Mesendoderm (in vitro differentiated cells): ENCODE measurements at regions not wholly inside any gene's neighbourhood (a gene's known extent, or its start where the extent isn't known, plus 50 kb on each side); places are given as distances from the start of the nearest gene placed in this dataset.

Experiments used
- DNase-seq: peaks from one replicate; pipeline ENCODE4 v3.0.0; 2013
- H2AK5ac ChIP-seq: 2 replicates; pipeline ENCODE4 v1.6.1; 2013; ENCODE audit warnings: low read length, inconsistent platforms
- H2BK120ac ChIP-seq: 2 replicates; pipeline ENCODE4 v1.6.1; 2013; ENCODE audit warnings: low read depth, mild to moderate bottlenecking, low read length, moderate library complexity, mixed read lengths
- H2BK15ac ChIP-seq: replicated peaks from 2 replicates; pipeline ENCODE4 v1.6.1; 2013; ENCODE audit warnings: low read depth, mild to moderate bottlenecking, moderate library complexity
- H2BK5ac ChIP-seq: 2 replicates; pipeline ENCODE4 v1.6.1; 2013; ENCODE audit warnings: low read length, inconsistent platforms
- H3K18ac ChIP-seq: 2 replicates; pipeline ENCODE4 v1.6.1; 2013; ENCODE audit warnings: mild to moderate bottlenecking, low read length, mixed read lengths
- H3K23ac ChIP-seq: one replicate; pipeline ENCODE4 v1.6.1; 2013; ENCODE audit warnings: low read length
- H3K27ac ChIP-seq: 2 replicates; pipeline ENCODE4 v1.5.1; 2013; ENCODE audit warnings: low read depth, mild to moderate bottlenecking, inconsistent platforms, low read length, moderate library complexity
- H3K27me3 ChIP-seq: 2 replicates; pipeline ENCODE4 v1.6.1; 2013; ENCODE audit warnings: low read length, control low read depth, mild to moderate bottlenecking, inconsistent platforms; ENCODE audit not compliant: insufficient read depth, poor library complexity
- H3K36me3 ChIP-seq: 2 replicates; pipeline ENCODE4 v1.6.1; 2013; ENCODE audit warnings: low read length, inconsistent platforms; ENCODE audit not compliant: control insufficient read depth, insufficient read depth
- H3K4ac ChIP-seq: one replicate; pipeline ENCODE4 v1.6.1; 2013; ENCODE audit warnings: low read depth, mild to moderate bottlenecking, low read length, moderate library complexity
- H3K4me1 ChIP-seq: 2 replicates; pipeline ENCODE4 v1.6.1; 2013; ENCODE audit warnings: low read depth, low read length, inconsistent platforms; ENCODE audit not compliant: control insufficient read depth
- H3K4me2 ChIP-seq: 2 replicates; pipeline ENCODE4 v1.6.1; 2013; ENCODE audit warnings: low read length
- H3K4me3 ChIP-seq: 2 replicates; pipeline ENCODE4 v1.5.1; 2013; ENCODE audit warnings: mild to moderate bottlenecking, low read length
- H3K56ac ChIP-seq: one replicate; pipeline ENCODE4 v1.6.1; 2013; ENCODE audit warnings: low read length
- H3K79me1 ChIP-seq: 2 replicates; pipeline ENCODE4 v1.6.1; 2013; ENCODE audit warnings: low read length, inconsistent platforms
- H3K79me2 ChIP-seq: 2 replicates; pipeline ENCODE4 v1.6.1; 2013; ENCODE audit warnings: mild to moderate bottlenecking, low read length; ENCODE audit not compliant: control insufficient read depth, insufficient read depth
- H3K9ac ChIP-seq: 2 replicates; pipeline ENCODE4 v1.6.1; 2013; ENCODE audit warnings: low read length, inconsistent platforms
- H4K5ac ChIP-seq: one replicate; pipeline ENCODE4 v1.6.1; 2013; ENCODE audit warnings: low read length
- H4K8ac ChIP-seq: one replicate; pipeline ENCODE4 v1.6.1; 2013; ENCODE audit warnings: low read depth, mild to moderate bottlenecking, control low read depth, low read length, moderate library complexity
- WGBS: extraction: QIAGEN DNeasy Blood & Tissue Kit; methylation state at CpG from one replicate; pipeline ENCODE4 v1.1.7; 2013; ENCODE audit warnings: low lambda C conversion rate, missing lambda C conversion rate; ENCODE audit not compliant: insufficient coverage; ENCODE audit errors: extremely low coverage; 5-methylcytosine and 5-hydroxymethylcytosine counted together

- no CpG with 5 or more reads among the region's 2 CpGs for WGBS
- no peak overlapping the region for H4K5ac ChIP-seq
Measured at GRCh38 chr2:193985272-193985671, 1671.8 kb upstream of the SLC39A10 start.

DNA sequence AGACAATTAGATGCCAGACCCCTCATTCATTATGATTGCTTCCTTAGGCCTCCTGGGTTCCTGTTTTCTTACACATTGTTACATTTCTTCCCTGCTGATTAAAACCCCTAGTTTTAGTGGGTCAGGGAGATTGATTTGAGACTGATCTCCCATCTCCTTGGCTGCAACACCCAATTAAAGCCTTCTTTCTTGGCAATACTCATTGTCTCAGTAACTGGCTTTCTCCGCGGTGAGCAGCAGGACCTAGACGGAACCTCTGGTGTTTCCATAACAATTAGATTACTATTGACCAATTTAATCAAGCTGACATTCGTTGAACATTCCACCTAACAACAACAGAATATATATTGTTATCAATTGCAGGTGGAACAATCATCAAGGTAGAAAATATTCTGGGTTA is 1676.4 kb upstream of the SLC39A10 start:
- Histone ChIP-seq H3K79me1 (no peaks in the 10 kb centered on the region), H2AK5ac (no peak overlapping the region), H3K4ac (no peak overlapping the region), H3K4me1 (no peaks in the 10 kb centered on the region), H3K27ac (no peak overlapping the region), H3K4me3 (no peak overlapping the region), H3K9ac (no peak overlapping the region), H3K79me2 (no peaks in the 10 kb centered on the region), H2BK5ac (no peak overlapping the region), H2BK15ac (no peak overlapping the region), H3K27me3 (no peaks in the 10 kb centered on the region), H4K8ac (no peak overlapping the region), H3K23ac (no peak overlapping the region), H3K36me3 (no peaks in the 10 kb centered on the region), H4K5ac (no peak overlapping the region), H3K18ac (no peak overlapping the region), H3K56ac (no peak overlapping the region), H3K4me2 (no peak overlapping the region), H2BK120ac (no peak overlapping the region)
- WGBS, result no CpG with 5 or more reads among the region's 4 CpGs
- peak; percentile 45 for DNase-seq

More at GRCh38 chr2:193985272-193985671, 1671.8 kb upstream of the SLC39A10 start:
- Histone ChIP-seq H2AK5ac (no peak overlapping the region), H3K9ac (no peak overlapping the region), H3K56ac (no peak overlapping the region), H2BK15ac (no peak overlapping the region), H3K79me2 (no peaks in the 10 kb centered on the region), H3K27ac (no peak overlapping the region), H3K79me1 (no peaks in the 10 kb centered on the region), H3K4me2 (no peak overlapping the region), H3K36me3 (no peaks in the 10 kb centered on the region), H3K18ac (no peak overlapping the region), H4K8ac (no peak overlapping the region), H2BK120ac (no peak overlapping the region), H3K4me1 (no peaks in the 10 kb centered on the region), H2BK5ac (no peak overlapping the region), H3K4me3 (no peak overlapping the region), H3K4ac (no peak overlapping the region), H3K23ac (no peak overlapping the region), H3K27me3 (no peaks in the 10 kb centered on the region)
- DNase-seq, result no peak

GRCh38 chr2:193973781-193974180 is 1683.2 kb upstream of the SLC39A10 start:
- Histone ChIP-seq H3K9ac (no peak overlapping the region), H4K8ac (no peak overlapping the region), H2BK120ac (no peak overlapping the region), H3K27me3 (no peaks in the 10 kb centered on the region), H2BK15ac (no peak overlapping the region), H3K79me1 (no peaks in the 10 kb centered on the region), H3K4me2 (no peak overlapping the region), H2BK5ac (no peak overlapping the region), H3K56ac (no peak overlapping the region), H3K4me3 (no peak overlapping the region), H3K27ac (no peak overlapping the region), H3K23ac (no peak overlapping the region), H2AK5ac (no peak overlapping the region), H3K4ac (no peak overlapping the region), H3K36me3 (no peaks in the 10 kb centered on the region), H3K4me1 (no peaks in the 10 kb centered on the region), H3K18ac (no peak overlapping the region), H4K5ac (no peak overlapping the region), H3K79me2 (no peaks in the 10 kb centered on the region)
- no CpG with 5 or more reads among the region's 6 CpGs for WGBS
- DNase-seq, result no peak

DNA sequence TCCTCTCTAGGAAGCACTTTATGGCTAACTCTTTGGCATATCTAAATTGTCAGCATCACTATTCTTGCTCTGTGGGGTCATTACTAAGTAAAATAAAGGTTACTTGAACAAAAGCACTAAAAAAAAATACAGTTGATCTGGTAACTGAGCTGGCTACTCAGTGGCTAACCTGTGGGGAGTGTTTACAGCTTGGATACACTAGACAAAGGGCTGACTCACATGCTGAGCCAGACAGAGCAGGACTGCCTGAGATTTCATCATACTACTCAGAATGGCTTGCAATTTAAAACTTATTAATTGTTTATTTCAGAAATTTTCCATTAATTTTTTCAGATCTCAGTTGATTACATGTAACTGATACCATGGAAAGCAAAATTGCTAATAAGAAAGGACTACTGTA is 1690.4 kb upstream of the SLC39A10 start:
- peak; percentile 84 for DNase-seq
- no peak overlapping the region for H3K18ac ChIP-seq
- no peak overlapping the region for H3K4ac ChIP-seq
- no peak overlapping the region for H4K8ac ChIP-seq
- no peak overlapping the region for H2BK5ac ChIP-seq
- H3K4me2 ChIP-seq, result no peak overlapping the region
- H2BK120ac ChIP-seq, result no peak overlapping the region
- no peak overlapping the region for H2AK5ac ChIP-seq
- no peak overlapping the region for H3K23ac ChIP-seq
- no peaks in the 10 kb centered on the region for H3K79me1 ChIP-seq
- no peaks in the 10 kb centered on the region for H3K27me3 ChIP-seq
- H3K4me3 ChIP-seq, result no peak overlapping the region
- no peak overlapping the region for H4K5ac ChIP-seq
- no peaks in the 10 kb centered on the region for H3K79me2 ChIP-seq
- no peaks in the 10 kb centered on the region for H3K4me1 ChIP-seq
- no peak overlapping the region for H2BK15ac ChIP-seq
- no peak overlapping the region for H3K9ac ChIP-seq
- no peak overlapping the region for H3K27ac ChIP-seq
- no peak overlapping the region for H3K56ac ChIP-seq
- H3K36me3 ChIP-seq, result no peaks in the 10 kb centered on the region

DNA sequence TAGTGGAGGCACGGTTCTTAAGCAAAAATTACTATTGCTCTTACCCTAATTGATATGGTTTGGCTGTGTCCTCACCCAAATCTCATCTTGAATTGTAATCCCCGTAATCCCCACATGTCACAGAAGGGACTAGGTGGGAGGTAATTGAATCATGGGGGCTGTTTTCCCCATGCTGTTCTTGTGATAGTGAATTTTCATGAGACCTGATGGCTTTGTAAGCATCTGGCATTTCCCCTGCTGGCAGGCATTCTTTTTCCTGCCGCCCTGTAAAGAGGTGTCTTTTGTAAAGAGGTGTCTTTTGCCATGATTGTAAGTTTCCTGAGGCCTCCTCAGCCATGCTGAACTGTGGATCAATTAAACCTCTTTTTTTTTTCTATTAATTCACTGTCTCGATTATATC is 1691.8 kb upstream of the SLC39A10 start:
- H3K79me1 ChIP-seq, result no peaks in the 10 kb centered on the region
- peak; percentile 69 for DNase-seq
- no peaks in the 10 kb centered on the region for H3K27me3 ChIP-seq
- no peak overlapping the region for H2BK5ac ChIP-seq
- H3K18ac ChIP-seq, result no peak overlapping the region
- H3K4me1 ChIP-seq, result no peaks in the 10 kb centered on the region
- no peak overlapping the region for H3K9ac ChIP-seq
- no peak overlapping the region for H2BK120ac ChIP-seq
- no peak overlapping the region for H3K23ac ChIP-seq
- H2BK15ac ChIP-seq, result no peak overlapping the region
- H4K8ac ChIP-seq, result no peak overlapping the region
- no peak overlapping the region for H3K27ac ChIP-seq
- no peak overlapping the region for H3K56ac ChIP-seq
- no peak overlapping the region for H4K5ac ChIP-seq
- no peak overlapping the region for H3K4ac ChIP-seq
- no CpG with 5 or more reads among the region's 4 CpGs for WGBS
- no peak overlapping the region for H2AK5ac ChIP-seq
- no peaks in the 10 kb centered on the region for H3K36me3 ChIP-seq
- H3K79me2 ChIP-seq, result no peaks in the 10 kb centered on the region
- H3K4me2 ChIP-seq, result no peak overlapping the region
- no peak overlapping the region for H3K4me3 ChIP-seq

GRCh38 chr2:193963472-193964119 is 1693.4 kb upstream of the SLC39A10 start:
- no peaks in the 10 kb centered on the region for H3K27me3 ChIP-seq
- no peak overlapping the region for H2BK5ac ChIP-seq
- no peak overlapping the region for H3K18ac ChIP-seq
- H2AK5ac ChIP-seq, result no peak overlapping the region
- H3K4me1 ChIP-seq, result no peaks in the 10 kb centered on the region
- no peak overlapping the region for H3K9ac ChIP-seq
- H3K4ac ChIP-seq, result no peak overlapping the region
- H2BK120ac ChIP-seq, result no peak overlapping the region
- H4K8ac ChIP-seq, result no peak overlapping the region
- no peak overlapping the region for H3K23ac ChIP-seq
- no peak overlapping the region for H3K4me2 ChIP-seq
- peak; percentile 53 for DNase-seq
- no peak overlapping the region for H3K4me3 ChIP-seq
- no peaks in the 10 kb centered on the region for H3K36me3 ChIP-seq
- no peaks in the 10 kb centered on the region for H3K79me2 ChIP-seq
- H3K56ac ChIP-seq, result no peak overlapping the region
- H3K79me1 ChIP-seq, result no peaks in the 10 kb centered on the region
- no CpG with 5 or more reads among the region's 4 CpGs for WGBS
- H2BK15ac ChIP-seq, result no peak overlapping the region
- no peak overlapping the region for H3K27ac ChIP-seq
- no peak overlapping the region for H4K5ac ChIP-seq
